ENCODE measurements at regions not wholly inside any gene's neighbourhood (a gene's known extent, or its start where the extent isn't known, plus 50 kb on each side); places are given as distances from the start of the nearest gene placed in this dataset.

GRCh38 chr11:69553416-69554357 is 72.2 kb downstream of the LINC01488 start:
- TF ChIP-seq EZH2 (IDR thresholded peaks at IDR 0.05; ENCODE audit: insufficient read depth, poor library complexity, severe bottlenecking), result no peak
- no peak for TF ChIP-seq EZH2phosphoT487 (IDR thresholded peaks at IDR 0.05; ENCODE audit: insufficient read depth, low read depth)

All from GM23248 (cell line).